Kidney epithelial cell (primary cell): ENCODE measurements at regions not wholly inside any gene's neighbourhood (a gene's known extent, or its start where the extent isn't known, plus 50 kb on each side); places are given as distances from the start of the nearest gene placed in this dataset.
"Not testable (repeated sequence)": the region's sequence is repeated elsewhere in the genome, so short reads cannot be mapped to it uniquely, and the experiment has no call there.

Experiments used
- DNase-seq: peaks from one replicate; pipeline ENCODE4 v3.0.0-alpha.2; 2010; ENCODE audit warnings: low read depth
- H3K27me3 ChIP-seq: 2 replicates; pipeline ENCODE4 v1.6.0; 2011; ENCODE audit warnings: low read length; ENCODE audit not compliant: control insufficient read depth, insufficient read depth
- H3K36me3 ChIP-seq: 2 replicates; pipeline ENCODE4 v1.5.1; 2011; ENCODE audit warnings: low read length; ENCODE audit not compliant: control insufficient read depth, insufficient read depth
- H3K4me3 ChIP-seq: 2 replicates; pipeline ENCODE4 v1.5.1; 2011; ENCODE audit warnings: low read depth, mild to moderate bottlenecking, control low read depth, low read length
- TF ChIP-seq, protein P1 (sequence below): IDR thresholded peaks from 2 replicates; pipeline ENCODE4 v1.5.1; 2011; ENCODE audit warnings: mild to moderate bottlenecking, moderate library complexity, low read length, control low read depth, inconsistent platforms; ENCODE audit not compliant: insufficient read depth, poor library complexity, severe bottlenecking

DNA sequence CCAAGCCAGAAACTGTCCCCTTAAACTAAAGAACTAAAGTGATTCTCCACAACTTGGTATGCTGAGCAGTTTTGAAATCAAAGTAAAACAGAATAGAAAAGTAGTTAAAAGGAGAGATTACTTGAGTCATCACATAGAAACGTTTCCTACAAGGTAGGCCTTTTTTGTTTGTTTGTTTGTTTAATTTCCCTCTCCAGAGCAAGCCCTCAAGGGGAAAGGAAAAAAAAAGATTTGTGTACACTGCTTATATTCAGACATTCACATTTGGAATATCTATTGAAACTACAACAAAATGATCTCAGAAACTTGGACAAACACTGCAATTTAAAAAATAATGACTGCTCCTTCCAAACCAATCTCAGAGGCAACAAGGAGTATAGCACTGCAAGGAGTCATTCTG, 304.7 kb upstream of the NREP start:
- TF ChIP-seq, protein P1, sequence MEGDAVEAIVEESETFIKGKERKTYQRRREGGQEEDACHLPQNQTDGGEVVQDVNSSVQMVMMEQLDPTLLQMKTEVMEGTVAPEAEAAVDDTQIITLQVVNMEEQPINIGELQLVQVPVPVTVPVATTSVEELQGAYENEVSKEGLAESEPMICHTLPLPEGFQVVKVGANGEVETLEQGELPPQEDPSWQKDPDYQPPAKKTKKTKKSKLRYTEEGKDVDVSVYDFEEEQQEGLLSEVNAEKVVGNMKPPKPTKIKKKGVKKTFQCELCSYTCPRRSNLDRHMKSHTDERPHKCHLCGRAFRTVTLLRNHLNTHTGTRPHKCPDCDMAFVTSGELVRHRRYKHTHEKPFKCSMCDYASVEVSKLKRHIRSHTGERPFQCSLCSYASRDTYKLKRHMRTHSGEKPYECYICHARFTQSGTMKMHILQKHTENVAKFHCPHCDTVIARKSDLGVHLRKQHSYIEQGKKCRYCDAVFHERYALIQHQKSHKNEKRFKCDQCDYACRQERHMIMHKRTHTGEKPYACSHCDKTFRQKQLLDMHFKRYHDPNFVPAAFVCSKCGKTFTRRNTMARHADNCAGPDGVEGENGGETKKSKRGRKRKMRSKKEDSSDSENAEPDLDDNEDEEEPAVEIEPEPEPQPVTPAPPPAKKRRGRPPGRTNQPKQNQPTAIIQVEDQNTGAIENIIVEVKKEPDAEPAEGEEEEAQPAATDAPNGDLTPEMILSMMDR, result no peak
- Histone ChIP-seq H3K4me3 (no peak overlapping the region), H3K27me3 (no peaks in the 10 kb centered on the region), H3K36me3 (no peaks in the 10 kb centered on the region)
- no peak for DNase-seq

DNA sequence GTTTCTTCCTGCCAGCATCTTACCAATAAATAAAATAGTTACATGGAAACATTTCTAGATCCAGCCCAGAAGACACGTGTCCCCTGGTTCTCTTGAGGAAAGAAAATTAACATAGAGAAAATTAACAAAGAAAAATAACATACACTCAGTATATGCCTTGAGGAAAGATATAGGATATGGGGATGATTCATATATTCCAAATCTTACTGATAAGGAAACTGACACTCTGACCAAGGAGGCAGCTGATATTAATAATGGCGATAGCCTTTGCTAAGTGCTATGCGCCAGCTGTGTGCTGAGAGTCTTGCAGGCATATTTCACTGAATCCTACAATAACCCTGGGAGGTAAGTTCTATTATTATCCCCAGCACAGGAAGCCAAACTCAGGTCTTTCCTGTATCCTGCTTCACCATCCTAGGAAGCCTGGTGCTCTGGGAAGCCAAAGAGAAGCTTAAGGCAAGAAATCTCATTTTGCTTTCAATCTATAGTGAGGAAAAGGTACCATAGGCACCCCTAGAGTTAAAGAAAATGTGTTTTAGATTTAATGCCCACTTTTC, 302.7 kb upstream of the NREP start:
- TF ChIP-seq, protein P1, result no peak
- H3K36me3 ChIP-seq, result no peaks in the 10 kb centered on the region
- H3K4me3 ChIP-seq, result no peak overlapping the region
- H3K27me3 ChIP-seq, result no peaks in the 10 kb centered on the region
- no peak for DNase-seq

DNA sequence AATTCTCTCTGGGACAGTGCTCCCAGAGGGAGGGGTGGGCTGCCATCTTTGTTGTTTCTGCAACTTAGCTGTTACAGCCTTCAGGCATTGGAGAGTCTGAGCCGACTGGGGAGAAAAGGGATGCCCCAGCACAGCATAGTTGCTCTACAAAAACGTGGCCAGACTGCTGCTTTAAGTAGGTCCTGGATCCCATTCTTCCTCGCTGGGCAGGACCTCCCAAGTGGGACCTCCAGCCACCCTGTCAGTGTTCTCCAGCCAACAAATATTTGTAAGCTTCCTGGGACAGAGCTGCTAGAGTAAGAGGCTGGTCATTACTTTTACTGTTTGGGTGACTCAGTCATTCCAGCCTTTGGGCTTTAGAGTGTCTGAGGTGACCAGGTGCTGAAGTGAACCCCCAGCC, 292.7 kb upstream of the NREP start:
- no peak for DNase-seq
- H3K4me3 ChIP-seq, result no peak overlapping the region
- H3K36me3 ChIP-seq, result no peaks in the 10 kb centered on the region
- TF ChIP-seq, protein P1, result no peak
- no peaks in the 10 kb centered on the region for H3K27me3 ChIP-seq

DNA sequence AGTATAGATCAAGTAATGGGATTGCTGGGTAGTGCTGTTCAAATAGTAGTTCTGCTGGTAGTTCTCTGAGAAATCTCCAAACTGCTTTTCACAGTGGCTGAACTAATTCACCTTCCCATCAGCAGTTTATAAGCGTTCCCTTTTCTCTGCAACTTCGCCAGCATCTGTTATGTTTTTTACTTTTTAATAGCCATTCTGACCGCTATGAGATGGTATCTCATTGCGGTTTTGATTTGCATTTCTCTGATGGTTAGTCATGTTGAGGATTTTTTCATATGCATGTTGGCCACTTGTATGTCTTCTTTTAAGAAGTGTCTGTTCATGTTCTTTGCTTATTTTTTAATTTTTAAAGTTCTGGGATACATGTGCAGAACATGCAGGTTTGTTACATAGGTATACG, 279.2 kb upstream of the NREP start:
- no peak for DNase-seq
- no peaks in the 10 kb centered on the region for H3K27me3 ChIP-seq
- no peak overlapping the region for H3K4me3 ChIP-seq
- TF ChIP-seq, protein P1, result no peak
- no peaks in the 10 kb centered on the region for H3K36me3 ChIP-seq

DNA sequence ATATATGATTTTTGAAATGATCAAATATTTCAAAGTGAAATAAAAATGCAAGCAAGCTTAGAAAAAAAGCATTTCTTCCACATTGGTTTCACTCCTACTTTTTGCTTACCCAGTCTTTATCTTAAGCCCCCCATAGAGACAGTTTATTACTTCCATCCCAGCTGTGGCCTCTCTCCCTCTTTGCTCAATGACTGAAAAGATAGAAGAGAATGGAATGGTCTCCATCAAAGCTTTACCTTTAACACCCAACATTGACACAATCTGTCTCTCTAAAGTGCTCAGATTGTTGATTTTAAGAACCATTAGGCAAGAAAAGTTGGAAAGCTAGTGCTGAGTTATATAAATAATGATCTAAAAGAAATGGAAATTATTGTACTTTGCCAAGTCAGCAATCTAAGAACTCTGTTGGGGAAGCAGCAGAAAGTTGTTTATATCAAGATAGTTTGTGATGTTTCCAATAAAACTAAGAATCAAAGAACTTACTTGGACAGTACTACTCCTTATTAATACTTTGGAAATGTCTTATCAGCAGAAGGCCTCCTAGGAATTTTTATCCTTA, 277.5 kb upstream of the NREP start:
- TF ChIP-seq, protein P1, result no peak
- no peaks in the 10 kb centered on the region for H3K27me3 ChIP-seq

DNA sequence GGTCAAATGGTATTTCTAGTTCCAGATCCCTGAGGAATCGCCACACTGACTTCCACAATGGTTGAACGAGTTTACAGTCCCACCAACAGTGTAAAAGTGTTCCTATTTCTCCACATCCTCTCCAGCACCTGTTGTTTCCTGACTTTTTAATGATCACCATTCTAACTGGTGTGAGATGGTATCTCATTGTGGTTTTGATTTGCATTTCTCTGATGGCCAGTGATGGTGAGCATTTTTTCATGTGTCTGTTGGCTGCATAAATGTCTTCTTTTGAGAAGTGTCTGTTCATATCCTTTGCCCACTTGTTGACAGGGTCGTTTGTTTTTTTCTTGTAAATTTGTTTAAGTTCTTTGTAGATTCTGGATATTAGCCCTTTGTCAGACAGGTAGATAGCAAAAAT, 269.9 kb upstream of the NREP start:
- H3K36me3 ChIP-seq, H3K27me3 ChIP-seq, DNase-seq, H3K4me3 ChIP-seq: not testable (repeated sequence)

More for the DNA sequence above, 277.5 kb upstream of the NREP start:
- H3K4me3 ChIP-seq, result no peak overlapping the region
- no peak for DNase-seq
- no peaks in the 10 kb centered on the region for H3K36me3 ChIP-seq
